ENCODE measurements at regions not wholly inside any gene's neighbourhood (a gene's known extent, or its start where the extent isn't known, plus 50 kb on each side); places are given as distances from the start of the nearest gene placed in this dataset.

DNA sequence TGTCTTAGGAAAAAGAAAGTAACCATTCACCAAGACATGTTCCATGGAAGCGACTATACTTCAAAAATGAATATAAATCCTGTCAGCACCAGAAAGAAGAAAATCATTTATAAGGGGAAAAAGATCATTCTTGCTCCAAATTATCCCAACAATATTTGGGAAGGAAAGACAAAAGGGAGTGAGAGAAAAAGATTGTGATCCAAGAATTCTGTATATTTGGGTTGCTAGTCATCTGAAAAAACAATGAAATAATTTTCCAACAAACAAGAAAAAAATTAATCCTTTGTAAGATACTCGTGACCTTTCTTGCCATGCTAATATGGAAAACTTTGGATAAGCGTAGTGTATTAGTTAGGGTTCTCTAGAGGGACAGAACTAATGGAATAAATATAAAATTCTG, 163.2 kb upstream of the ZNF32 start:
- TF ChIP-seq CTCF (IDR thresholded peaks at IDR 0.05), result no peak
- TF ChIP-seq EP300 (IDR thresholded peaks at IDR 0.05), result no peak

Data from gastroesophageal sphincter (tissue), 3 donors.